ENCODE measurements at regions not wholly inside any gene's neighbourhood (a gene's known extent, or its start where the extent isn't known, plus 50 kb on each side); places are given as distances from the start of the nearest gene placed in this dataset.

- BruUV-seq (replicated peaks): no TSS peak
- H3K36me3 Mint-ChIP-seq (ENCODE audit: insufficient read depth, unreplicated experiment): no peaks in the 10 kb centered on the region
Measured at GRCh38 chr6:153590411-153590810, 448.6 kb upstream of the OPRM1 start.

GRCh38 chr6:153588330-153588729, 450.7 kb upstream of the OPRM1 start:
- Mint-ChIP-seq H3K36me3 (ENCODE audit: insufficient read depth, unreplicated experiment) (no peaks in the 10 kb centered on the region), H3K27me3 (ENCODE audit: unreplicated experiment) (no peaks in the 10 kb centered on the region), H3K4me3 (ENCODE audit: low read depth, unreplicated experiment) (no peak overlapping the region), H3K4me1 (ENCODE audit: low read depth, unreplicated experiment) (no peaks in the 10 kb centered on the region), H3K9me3 (ENCODE audit: low read depth, unreplicated experiment) (no peaks in the 10 kb centered on the region), H3K27ac (ENCODE audit: unreplicated experiment) (no peak overlapping the region)
- DNase-seq: no peak
- TF ChIP-seq CTCF (IDR thresholded peaks at IDR 0.05; ENCODE audit: unreplicated experiment): no peak
- BruUV-seq (replicated peaks): no TSS peak
- CTCF ChIA-PET: no interaction called here
- intact Hi-C loops (cut with micrococcal nuclease; ENCODE audit: unreplicated experiment): no loop called here

More at GRCh38 chr6:153590411-153590810, 448.6 kb upstream of the OPRM1 start:
- intact Hi-C loops (cut with micrococcal nuclease; ENCODE audit: unreplicated experiment): no loop called here
- Mint-ChIP-seq H3K27ac (ENCODE audit: unreplicated experiment) (no peak overlapping the region), H3K4me3 (ENCODE audit: low read depth, unreplicated experiment) (no peak overlapping the region), H3K4me1 (ENCODE audit: low read depth, unreplicated experiment) (no peaks in the 10 kb centered on the region), H3K9me3 (ENCODE audit: low read depth, unreplicated experiment) (no peaks in the 10 kb centered on the region), H3K27me3 (ENCODE audit: unreplicated experiment) (no peaks in the 10 kb centered on the region)
- CTCF ChIA-PET: no interaction called here
- no peak for DNase-seq
- no peak for TF ChIP-seq CTCF (IDR thresholded peaks at IDR 0.05; ENCODE audit: unreplicated experiment)

- H3K36me3 Mint-ChIP-seq (ENCODE audit: insufficient read depth, unreplicated experiment): no peaks in the 10 kb centered on the region
- no peak overlapping the region for H3K4me3 Mint-ChIP-seq (ENCODE audit: low read depth, unreplicated experiment)
- CTCF ChIA-PET: no interaction called here
- no peak for DNase-seq
- H3K9me3 Mint-ChIP-seq (ENCODE audit: low read depth, unreplicated experiment): no peaks in the 10 kb centered on the region
- no peaks in the 10 kb centered on the region for H3K4me1 Mint-ChIP-seq (ENCODE audit: low read depth, unreplicated experiment)
- H3K27ac Mint-ChIP-seq (ENCODE audit: unreplicated experiment): no peak overlapping the region
- intact Hi-C loops (cut with micrococcal nuclease; ENCODE audit: unreplicated experiment): no loop called here
- no peak for TF ChIP-seq CTCF (IDR thresholded peaks at IDR 0.05; ENCODE audit: unreplicated experiment)
- no peaks in the 10 kb centered on the region for H3K27me3 Mint-ChIP-seq (ENCODE audit: unreplicated experiment)
- no TSS peak for BruUV-seq (replicated peaks)
Measured at GRCh38 chr6:153583685-153584084, 452.6 kb upstream of the RGS17 start.

DNA sequence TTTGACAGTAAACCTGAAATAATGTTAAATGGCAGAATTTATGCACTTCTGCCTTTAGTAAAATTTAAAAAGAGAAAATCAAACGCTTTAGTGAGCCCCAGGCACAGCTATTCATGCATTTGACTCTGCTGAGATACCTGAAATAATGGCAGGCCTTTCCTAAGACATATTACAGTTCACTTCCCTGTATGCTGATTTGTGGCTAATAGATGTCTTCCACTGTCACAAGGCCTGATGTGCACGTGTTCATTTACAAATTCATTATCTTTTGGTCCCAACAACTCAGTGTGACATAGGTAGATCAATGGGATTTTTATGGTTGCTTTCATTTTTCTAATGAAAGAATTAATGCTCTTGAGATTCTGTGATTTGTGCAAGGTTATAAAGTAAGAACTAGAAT, 449.7 kb upstream of the RGS17 start:
- H3K27ac Mint-ChIP-seq (ENCODE audit: unreplicated experiment): no peak overlapping the region
- no peaks in the 10 kb centered on the region for H3K4me1 Mint-ChIP-seq (ENCODE audit: low read depth, unreplicated experiment)
- H3K36me3 Mint-ChIP-seq (ENCODE audit: insufficient read depth, unreplicated experiment): no peaks in the 10 kb centered on the region
- TF ChIP-seq CTCF (IDR thresholded peaks at IDR 0.05; ENCODE audit: unreplicated experiment): no peak
- H3K4me3 Mint-ChIP-seq (ENCODE audit: low read depth, unreplicated experiment): no peak overlapping the region
- BruUV-seq (replicated peaks): no TSS peak
- no peaks in the 10 kb centered on the region for H3K9me3 Mint-ChIP-seq (ENCODE audit: low read depth, unreplicated experiment)
- no peak for DNase-seq
- H3K27me3 Mint-ChIP-seq (ENCODE audit: unreplicated experiment): no peaks in the 10 kb centered on the region
- CTCF ChIA-PET: no interaction called here
- intact Hi-C loops (cut with micrococcal nuclease; ENCODE audit: unreplicated experiment): no loop called here

GRCh38 chr6:153575528-153575927, 444.4 kb upstream of the RGS17 start:
- H3K9me3 Mint-ChIP-seq (ENCODE audit: low read depth, unreplicated experiment): no peaks in the 10 kb centered on the region
- no peaks in the 10 kb centered on the region for H3K27me3 Mint-ChIP-seq (ENCODE audit: unreplicated experiment)
- CTCF ChIA-PET: no interaction called here

More at GRCh38 chr6:153575528-153575927, 444.4 kb upstream of the RGS17 start:
- Mint-ChIP-seq H3K36me3 (ENCODE audit: insufficient read depth, unreplicated experiment) (no peaks in the 10 kb centered on the region), H3K27ac (ENCODE audit: unreplicated experiment) (no peak overlapping the region), H3K4me1 (ENCODE audit: low read depth, unreplicated experiment) (no peaks in the 10 kb centered on the region), H3K4me3 (ENCODE audit: low read depth, unreplicated experiment) (no peak overlapping the region)
- no peak for DNase-seq
- intact Hi-C loops (cut with micrococcal nuclease; ENCODE audit: unreplicated experiment): no loop called here
- TF ChIP-seq CTCF (IDR thresholded peaks at IDR 0.05; ENCODE audit: unreplicated experiment): no peak
- BruUV-seq (replicated peaks): no TSS peak

All from Calu3 (cell line).